ENCODE measurements at regions not wholly inside any gene's neighbourhood (a gene's known extent, or its start where the extent isn't known, plus 50 kb on each side); places are given as distances from the start of the nearest gene placed in this dataset.

DNA sequence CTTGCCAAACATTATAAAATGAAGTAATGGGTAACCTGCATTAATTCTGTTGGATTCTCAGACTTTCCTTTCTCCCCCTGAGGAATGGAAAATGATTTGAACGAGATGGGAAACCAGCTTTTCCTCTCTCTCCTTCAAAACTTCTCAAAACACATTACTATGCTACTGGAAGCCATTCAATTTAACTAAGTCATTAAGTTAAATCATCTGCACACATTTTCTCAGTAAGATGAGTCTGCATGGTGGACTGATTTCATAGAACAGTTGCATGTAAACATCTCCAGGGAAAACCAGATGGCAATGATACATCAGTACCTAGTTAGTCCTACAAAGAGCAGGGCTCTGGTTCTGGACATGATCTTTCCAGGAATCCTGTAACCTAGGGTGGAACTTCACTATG, 59.9 kb downstream of the BMP4 start:
- peaks cover 11% of the 10 kb centered on the region; the same call in 1 of the 2 replicates for H3K27me3 ChIP-seq

GRCh38 chr14:53894456-53894855, 62.2 kb downstream of the BMP4 start:
- DNase-seq: no peak

More for the DNA sequence above, 59.9 kb downstream of the BMP4 start:
- H3K4me1 ChIP-seq: no peaks in the 10 kb centered on the region
- TF ChIP-seq, protein P1, sequence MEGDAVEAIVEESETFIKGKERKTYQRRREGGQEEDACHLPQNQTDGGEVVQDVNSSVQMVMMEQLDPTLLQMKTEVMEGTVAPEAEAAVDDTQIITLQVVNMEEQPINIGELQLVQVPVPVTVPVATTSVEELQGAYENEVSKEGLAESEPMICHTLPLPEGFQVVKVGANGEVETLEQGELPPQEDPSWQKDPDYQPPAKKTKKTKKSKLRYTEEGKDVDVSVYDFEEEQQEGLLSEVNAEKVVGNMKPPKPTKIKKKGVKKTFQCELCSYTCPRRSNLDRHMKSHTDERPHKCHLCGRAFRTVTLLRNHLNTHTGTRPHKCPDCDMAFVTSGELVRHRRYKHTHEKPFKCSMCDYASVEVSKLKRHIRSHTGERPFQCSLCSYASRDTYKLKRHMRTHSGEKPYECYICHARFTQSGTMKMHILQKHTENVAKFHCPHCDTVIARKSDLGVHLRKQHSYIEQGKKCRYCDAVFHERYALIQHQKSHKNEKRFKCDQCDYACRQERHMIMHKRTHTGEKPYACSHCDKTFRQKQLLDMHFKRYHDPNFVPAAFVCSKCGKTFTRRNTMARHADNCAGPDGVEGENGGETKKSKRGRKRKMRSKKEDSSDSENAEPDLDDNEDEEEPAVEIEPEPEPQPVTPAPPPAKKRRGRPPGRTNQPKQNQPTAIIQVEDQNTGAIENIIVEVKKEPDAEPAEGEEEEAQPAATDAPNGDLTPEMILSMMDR (IDR thresholded peaks at IDR 0.05; ENCODE audit: low read depth, low read length): no peak
- no peaks in the 10 kb centered on the region for H3K9me3 ChIP-seq
- no peaks in the 10 kb centered on the region for H3K36me3 ChIP-seq
- H3K4me3 ChIP-seq (ENCODE audit: low read depth, low read length): no peak overlapping the region
- DNase-seq: no peak

DNA sequence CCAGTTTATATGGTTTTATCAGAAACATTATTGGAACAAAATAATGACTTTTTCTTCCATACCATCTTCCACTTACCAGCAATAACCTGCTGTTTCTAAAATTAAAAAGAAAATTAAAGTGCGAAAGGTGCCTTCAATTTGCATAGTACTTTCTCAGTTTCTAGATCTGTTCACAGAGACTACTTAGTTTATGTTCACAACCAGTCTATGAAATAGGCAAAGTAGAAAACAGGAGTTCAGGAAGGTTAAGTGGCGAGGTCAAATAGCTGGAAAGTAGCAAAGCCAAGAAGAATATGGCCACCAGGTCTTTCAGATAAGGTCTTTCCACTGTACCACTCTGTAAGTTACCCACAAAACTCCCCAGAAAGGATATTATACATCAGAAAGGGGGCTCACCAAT, 63.3 kb downstream of the BMP4 start:
- TF ChIP-seq, protein P1 (IDR thresholded peaks at IDR 0.05; ENCODE audit: low read depth, low read length): no peak
- no peak overlapping the region for H3K4me3 ChIP-seq (ENCODE audit: low read depth, low read length)
- H3K9me3 ChIP-seq: no peaks in the 10 kb centered on the region
- no peaks in the 10 kb centered on the region for H3K4me1 ChIP-seq
- no peak for DNase-seq
- H3K36me3 ChIP-seq: no peaks in the 10 kb centered on the region
- H3K27me3 ChIP-seq: peaks cover 5% of the 10 kb centered on the region; the same call in 1 of the 2 replicates

More at GRCh38 chr14:53894456-53894855, 62.2 kb downstream of the BMP4 start:
- TF ChIP-seq, protein P1 (IDR thresholded peaks at IDR 0.05; ENCODE audit: low read depth, low read length): no peak
- H3K36me3 ChIP-seq: no peaks in the 10 kb centered on the region
- H3K9me3 ChIP-seq: no peaks in the 10 kb centered on the region
- peaks cover 11% of the 10 kb centered on the region; the same call in 1 of the 2 replicates for H3K27me3 ChIP-seq
- no peak overlapping the region for H3K4me3 ChIP-seq (ENCODE audit: low read depth, low read length)
- no peaks in the 10 kb centered on the region for H3K4me1 ChIP-seq

DNA sequence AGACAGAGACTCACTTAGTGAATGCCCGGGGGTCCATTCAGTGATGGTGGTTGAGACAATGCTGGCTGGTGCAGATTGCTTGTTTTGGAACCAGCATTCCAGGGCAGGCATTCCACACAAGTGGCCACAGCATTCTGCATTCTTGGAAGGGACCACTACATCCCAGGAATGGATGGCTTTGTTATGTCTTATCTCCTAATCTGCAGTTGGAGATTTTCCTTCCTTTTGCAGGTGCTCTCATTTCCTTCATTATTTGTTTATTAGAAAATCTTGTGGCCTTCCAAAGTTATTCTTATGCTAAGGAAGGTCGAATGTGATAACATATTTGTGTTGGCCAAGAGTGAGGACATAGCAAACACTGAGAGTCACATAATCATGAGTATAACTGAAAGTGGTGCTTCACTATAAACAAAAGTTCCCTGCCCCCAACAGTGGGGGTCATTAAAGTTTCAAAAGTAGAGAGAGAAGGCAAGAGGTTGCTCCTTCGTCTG, 66.0 kb downstream of the BMP4 start:
- DNase-seq: no peak
- Histone ChIP-seq H3K4me1 (no peaks in the 10 kb centered on the region), H3K36me3 (no peaks in the 10 kb centered on the region), H3K27me3 (no peaks in the 10 kb centered on the region), H3K4me3 (ENCODE audit: low read depth, low read length) (no peak overlapping the region), H3K9me3 (no peaks in the 10 kb centered on the region)
- TF ChIP-seq, protein P1 (IDR thresholded peaks at IDR 0.05; ENCODE audit: low read depth, low read length): no peak

- no peak overlapping the region for H3K4me3 ChIP-seq (ENCODE audit: low read depth, low read length)
- no peaks in the 10 kb centered on the region for H3K27me3 ChIP-seq
- H3K4me1 ChIP-seq: no peaks in the 10 kb centered on the region
- H3K9me3 ChIP-seq: no peaks in the 10 kb centered on the region
- no peak for DNase-seq
- no peaks in the 10 kb centered on the region for H3K36me3 ChIP-seq
- TF ChIP-seq, protein P1 (IDR thresholded peaks at IDR 0.05; ENCODE audit: low read depth, low read length): no peak
Measured at GRCh38 chr14:53888535-53889386, 67.9 kb downstream of the BMP4 start.

DNA sequence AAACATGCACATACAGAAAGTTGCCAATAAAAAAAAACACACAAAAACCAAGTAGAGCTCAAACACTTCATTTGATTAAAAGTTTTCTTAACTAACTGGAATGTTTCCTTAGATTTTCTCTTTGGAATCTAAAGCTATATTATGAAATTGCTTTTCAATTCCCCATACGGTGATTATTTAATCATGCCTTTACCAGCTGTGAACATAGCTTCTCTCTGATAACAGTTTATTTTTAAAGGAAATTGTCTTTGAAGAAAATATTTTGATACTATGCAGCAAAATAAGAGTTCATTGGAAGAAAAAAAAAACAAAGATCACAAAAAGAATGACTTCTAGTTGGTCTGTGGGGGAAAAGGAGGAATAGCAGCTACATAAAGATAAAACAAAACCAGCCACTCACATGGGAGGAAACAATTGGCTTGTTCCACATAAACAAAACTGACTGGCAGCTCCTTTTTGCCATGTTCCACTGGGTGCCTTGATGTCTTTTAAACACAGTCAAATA, 71.4 kb downstream of the BMP4 start:
- Histone ChIP-seq H3K9me3 (no peaks in the 10 kb centered on the region), H3K36me3 (no peaks in the 10 kb centered on the region), H3K4me1 (no peaks in the 10 kb centered on the region), H3K27me3 (no peaks in the 10 kb centered on the region; the same call in 1 of the 2 replicates), H3K4me3 (ENCODE audit: low read depth, low read length) (no peak overlapping the region)
- TF ChIP-seq, protein P1 (IDR thresholded peaks at IDR 0.05; ENCODE audit: low read depth, low read length): no peak
- DNase-seq: no peak

Data from BE2C (cell line).